BLaER1 (cell line): ENCODE measurements at regions not wholly inside any gene's neighbourhood (a gene's known extent, or its start where the extent isn't known, plus 50 kb on each side); places are given as distances from the start of the nearest gene placed in this dataset.
A peak's percentile ranks its signal among the peaks of the same experiment; 100 is the strongest.
"Not testable (repeated sequence)": the region's sequence is repeated elsewhere in the genome, so short reads cannot be mapped to it uniquely, and the experiment has no call there.

ENCODE experiments used
- H3K27ac ChIP-seq: shearing (Covaris generic); formaldehyde crosslinking; 2 replicates; pipeline ENCODE4 v1.8.1; 2022
- H3K27me3 ChIP-seq: shearing (Covaris generic); formaldehyde crosslinking; 2 replicates; pipeline ENCODE4 v1.8.1; 2022
- H3K36me3 ChIP-seq: shearing (Covaris generic); formaldehyde crosslinking; 2 replicates; pipeline ENCODE4 v1.8.1; 2022
- H3K4me1 ChIP-seq: shearing (Covaris generic); formaldehyde crosslinking; 2 replicates; pipeline ENCODE4 v1.8.1; 2022
- H3K4me2 ChIP-seq: shearing (Covaris generic); formaldehyde crosslinking; 2 replicates; pipeline ENCODE4 v1.8.1; 2022
- H3K4me3 ChIP-seq: shearing (Covaris generic); formaldehyde crosslinking; 2 replicates; pipeline ENCODE4 v1.8.1; 2022
- H3K9ac ChIP-seq: shearing (Covaris generic); formaldehyde crosslinking; 2 replicates; pipeline ENCODE4 v1.8.1; 2022
- H3K9me3 ChIP-seq: shearing (Covaris generic); formaldehyde crosslinking; 2 replicates; pipeline ENCODE4 v1.8.1; 2022
- H4K20me1 ChIP-seq: shearing (Covaris generic); formaldehyde crosslinking; 2 replicates; pipeline ENCODE4 v1.8.1; 2022
- Cebpa-rat ChIP-seq: shearing (Covaris generic); IDR thresholded peaks from 2 replicates; pipeline ENCODE4 v1.8.1; 2022

DNA sequence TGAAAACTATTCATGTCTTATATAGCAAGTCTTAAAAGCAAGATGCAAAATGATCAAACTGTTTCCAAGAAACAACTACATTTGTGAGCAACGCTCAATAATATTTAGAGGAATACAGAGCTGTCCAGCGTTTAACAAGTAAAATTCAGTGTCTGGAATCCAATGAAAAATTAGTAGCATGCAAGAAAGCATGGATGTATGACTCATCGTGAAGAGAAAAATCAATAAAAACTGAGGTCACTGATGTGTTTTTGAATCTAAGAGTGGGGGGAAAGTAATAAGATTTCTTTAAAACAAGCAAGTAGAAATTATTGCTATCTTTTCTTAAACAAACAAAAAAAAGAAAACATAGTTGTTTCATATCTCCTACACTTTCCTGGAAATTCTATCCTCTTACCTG, 600.3 kb upstream of the GOLIM4 start:
- H3K4me3 ChIP-seq: no peak overlapping the region
- H3K36me3 ChIP-seq: no peaks in the 10 kb centered on the region
- no peak overlapping the region for H3K27ac ChIP-seq
- TF ChIP-seq Cebpa-rat: no peak
- no peaks in the 10 kb centered on the region for H3K4me1 ChIP-seq
- no peaks in the 10 kb centered on the region for H3K9me3 ChIP-seq
- H3K27me3 ChIP-seq: no peaks in the 10 kb centered on the region
- no peaks in the 10 kb centered on the region for H4K20me1 ChIP-seq
- H3K9ac ChIP-seq: no peak overlapping the region
- no peak overlapping the region for H3K4me2 ChIP-seq

DNA sequence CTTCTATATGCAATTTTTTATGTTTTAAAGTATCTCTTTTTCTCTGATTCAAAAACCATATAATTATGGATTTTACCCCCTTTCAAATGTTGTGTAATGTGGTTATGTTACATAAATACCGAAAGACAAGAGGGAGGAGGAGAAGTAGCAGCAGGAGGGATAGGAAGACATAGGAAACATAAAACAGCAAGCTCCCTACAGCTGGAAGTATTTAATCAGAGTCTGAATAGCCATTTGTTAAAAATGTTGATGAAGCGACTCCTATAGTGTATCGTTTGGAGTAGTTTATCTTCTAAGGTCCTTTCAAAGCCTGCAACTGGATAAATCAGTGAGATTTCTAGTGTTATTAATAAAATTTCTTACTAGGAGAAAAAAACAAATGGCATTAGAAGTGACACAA, 598.1 kb upstream of the GOLIM4 start:
- no peaks in the 10 kb centered on the region for H3K4me1 ChIP-seq
- no peak overlapping the region for H3K4me2 ChIP-seq
- no peak overlapping the region for H3K4me3 ChIP-seq
- no peak for TF ChIP-seq Cebpa-rat
- H3K36me3 ChIP-seq: no peaks in the 10 kb centered on the region
- no peak overlapping the region for H3K9ac ChIP-seq
- no peak overlapping the region for H3K27ac ChIP-seq
- H4K20me1 ChIP-seq: no peaks in the 10 kb centered on the region
- no peaks in the 10 kb centered on the region for H3K27me3 ChIP-seq
- H3K9me3 ChIP-seq: no peaks in the 10 kb centered on the region

DNA sequence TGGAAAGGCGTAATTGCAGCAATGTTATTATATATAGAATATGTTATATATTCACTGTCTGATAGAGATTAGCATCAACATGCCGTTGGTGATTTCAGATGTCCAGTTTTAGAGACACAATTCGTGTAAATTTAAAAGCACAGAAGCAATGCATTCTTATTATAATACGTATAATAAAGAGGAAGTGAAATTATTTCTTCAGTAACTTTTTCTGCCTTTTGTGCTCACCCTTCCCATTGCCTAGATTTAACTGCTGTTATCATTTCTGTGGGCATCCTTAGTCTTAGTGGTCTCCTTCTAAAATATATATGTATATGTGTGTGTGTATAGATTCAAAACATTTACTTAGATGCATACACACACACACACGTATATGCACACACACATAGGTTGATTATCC, 592.5 kb upstream of the GOLIM4 start:
- Histone ChIP-seq H3K36me3 (no peaks in the 10 kb centered on the region), H3K4me3 (no peak overlapping the region), H3K4me2 (no peak overlapping the region), H3K27me3 (no peaks in the 10 kb centered on the region), H3K27ac (no peak overlapping the region), H3K9me3 (no peaks in the 10 kb centered on the region), H4K20me1 (no peaks in the 10 kb centered on the region), H3K4me1 (no peaks in the 10 kb centered on the region), H3K9ac (no peak overlapping the region)
- no peak for TF ChIP-seq Cebpa-rat

- H3K4me1 ChIP-seq: no peaks in the 10 kb centered on the region
- no peaks in the 10 kb centered on the region for H4K20me1 ChIP-seq
- H3K4me2 ChIP-seq: no peak overlapping the region
- no peaks in the 10 kb centered on the region for H3K27me3 ChIP-seq
- H3K4me3 ChIP-seq: no peak overlapping the region
- H3K9ac ChIP-seq: no peak overlapping the region
- no peaks in the 10 kb centered on the region for H3K36me3 ChIP-seq
- H3K27ac ChIP-seq: no peak overlapping the region
- no peak for TF ChIP-seq Cebpa-rat
- no peaks in the 10 kb centered on the region for H3K9me3 ChIP-seq
These were observed 588.8 kb upstream of the GOLIM4 start for GRCh38 chr3:168684519-168684918.

DNA sequence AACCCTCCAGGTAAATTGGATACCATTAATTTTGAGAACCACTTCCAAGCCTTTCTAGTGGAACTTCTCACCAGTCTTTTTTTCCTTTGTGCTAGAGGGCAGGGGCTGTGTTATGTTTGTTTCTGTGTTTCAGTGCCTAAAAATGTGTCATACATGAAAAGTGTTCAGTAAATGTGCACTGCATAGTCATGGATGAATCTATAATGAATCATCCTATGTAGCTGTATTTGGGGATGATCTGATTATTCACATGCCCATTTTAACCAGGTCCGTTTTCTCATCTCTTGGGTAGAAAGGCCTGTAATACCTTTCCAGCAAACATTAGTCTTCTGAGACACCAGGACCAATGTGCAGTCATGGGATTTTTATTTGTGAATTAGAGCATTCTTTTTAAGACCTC, 583.0 kb upstream of the GOLIM4 start:
- no peaks in the 10 kb centered on the region for H3K4me1 ChIP-seq
- no peak for TF ChIP-seq Cebpa-rat
- no peaks in the 10 kb centered on the region for H4K20me1 ChIP-seq
- H3K27ac ChIP-seq: no peak overlapping the region
- H3K9ac ChIP-seq: no peak overlapping the region
- no peaks in the 10 kb centered on the region for H3K27me3 ChIP-seq
- H3K36me3 ChIP-seq: no peaks in the 10 kb centered on the region
- H3K4me2 ChIP-seq: no peak overlapping the region
- H3K4me3 ChIP-seq: no peak overlapping the region
- no peaks in the 10 kb centered on the region for H3K9me3 ChIP-seq

- H3K27ac ChIP-seq: no peak overlapping the region
- TF ChIP-seq Cebpa-rat: no peak
- H3K9ac ChIP-seq: no peak overlapping the region
- no peaks in the 10 kb centered on the region for H4K20me1 ChIP-seq
- H3K4me3 ChIP-seq: no peak overlapping the region
- H3K4me1 ChIP-seq: no peaks in the 10 kb centered on the region
- no peaks in the 10 kb centered on the region for H3K9me3 ChIP-seq
- no peaks in the 10 kb centered on the region for H3K27me3 ChIP-seq
- H3K4me2 ChIP-seq: no peak overlapping the region
- H3K36me3 ChIP-seq: no peaks in the 10 kb centered on the region
These were observed 575.4 kb upstream of the GOLIM4 start for GRCh38 chr3:168671091-168671490.

- not testable (repeated sequence) for H3K4me3 ChIP-seq, H3K27ac ChIP-seq, H3K27me3 ChIP-seq, H3K4me2 ChIP-seq, H4K20me1 ChIP-seq, H3K36me3 ChIP-seq, H3K9ac ChIP-seq, H3K9me3 ChIP-seq
- peaks cover 14% of the 10 kb centered on the region for H3K4me1 ChIP-seq
These were observed 565.3 kb upstream of the GOLIM4 start for GRCh38 chr3:168660879-168661657.

DNA sequence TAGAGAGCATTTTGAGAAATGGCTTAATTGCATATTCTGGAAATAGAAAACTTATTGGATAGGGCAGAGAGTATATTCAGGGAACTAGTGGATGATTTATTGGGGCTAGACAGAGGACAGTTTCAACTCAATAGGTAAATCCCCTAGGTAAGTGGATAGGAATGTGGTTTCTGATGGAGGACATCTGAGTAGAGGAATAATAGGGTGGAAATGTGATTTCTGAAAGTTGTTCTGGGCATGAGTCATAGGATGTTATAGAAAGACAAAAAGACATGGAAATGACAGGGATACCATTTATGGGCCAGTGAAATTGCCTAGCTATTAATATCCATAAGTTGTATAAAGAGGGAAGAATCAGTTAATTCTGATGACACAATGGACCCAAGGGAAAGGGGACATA, 563.3 kb upstream of the GOLIM4 start:
- no peak for TF ChIP-seq Cebpa-rat
- Histone ChIP-seq H3K4me2 (peak overlapping the region; percentile 20; the same call in 1 of the 2 replicates), H3K27me3 (no peaks in the 10 kb centered on the region), H4K20me1 (no peaks in the 10 kb centered on the region), H3K4me1 (peaks cover 14% of the 10 kb centered on the region), H3K9me3 (no peaks in the 10 kb centered on the region), H3K9ac (no peak overlapping the region), H3K36me3 (no peaks in the 10 kb centered on the region), H3K27ac (no peak overlapping the region), H3K4me3 (no peak overlapping the region)

GRCh38 chr3:168655611-168656010, 559.9 kb upstream of the GOLIM4 start:
- H3K27me3 ChIP-seq: no peaks in the 10 kb centered on the region
- H3K27ac ChIP-seq: no peak overlapping the region
- no peak overlapping the region for H3K9ac ChIP-seq
- no peaks in the 10 kb centered on the region for H4K20me1 ChIP-seq
- H3K9me3 ChIP-seq: no peaks in the 10 kb centered on the region
- no peaks in the 10 kb centered on the region for H3K36me3 ChIP-seq
- H3K4me1 ChIP-seq: peaks cover 14% of the 10 kb centered on the region
- H3K4me2 ChIP-seq: no peak overlapping the region
- TF ChIP-seq Cebpa-rat: no peak
- H3K4me3 ChIP-seq: no peak overlapping the region

- Histone ChIP-seq H3K9ac (no peak overlapping the region), H3K9me3 (no peaks in the 10 kb centered on the region), H3K36me3 (no peaks in the 10 kb centered on the region), H4K20me1 (no peaks in the 10 kb centered on the region), H3K27ac (no peak overlapping the region), H3K4me1 (peaks cover 8% of the 10 kb centered on the region), H3K27me3 (no peaks in the 10 kb centered on the region), H3K4me3 (no peak overlapping the region), H3K4me2 (no peak overlapping the region)
- TF ChIP-seq Cebpa-rat: no peak
These were observed 559.0 kb upstream of the GOLIM4 start for GRCh38 chr3:168654700-168655099.

DNA sequence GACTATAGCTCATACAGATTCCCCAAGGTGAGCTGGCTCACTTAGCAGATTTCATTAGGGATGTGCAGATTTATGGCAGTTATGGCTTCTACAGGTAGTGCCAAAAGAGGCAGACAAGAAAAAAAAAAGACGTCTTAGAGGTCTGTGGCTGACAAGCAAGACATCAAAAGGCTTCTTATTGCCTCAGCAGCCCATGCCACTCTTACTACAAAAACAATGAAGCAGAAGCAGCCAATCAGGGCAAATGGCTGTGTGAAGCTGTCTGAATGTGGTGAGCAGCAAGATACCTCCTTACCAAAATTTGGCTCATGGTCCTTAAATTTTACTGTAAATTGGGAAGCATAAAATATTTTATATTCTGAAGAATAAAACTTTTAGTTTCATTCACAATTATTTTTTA, 557.5 kb upstream of the GOLIM4 start:
- H3K36me3 ChIP-seq: no peaks in the 10 kb centered on the region
- peaks cover 5% of the 10 kb centered on the region for H3K4me1 ChIP-seq
- no peaks in the 10 kb centered on the region for H4K20me1 ChIP-seq
- H3K27me3 ChIP-seq: no peaks in the 10 kb centered on the region
- no peak for TF ChIP-seq Cebpa-rat
- H3K4me3 ChIP-seq: no peak overlapping the region
- no peaks in the 10 kb centered on the region for H3K9me3 ChIP-seq
- no peak overlapping the region for H3K9ac ChIP-seq
- H3K4me2 ChIP-seq: no peak overlapping the region
- H3K27ac ChIP-seq: no peak overlapping the region
